Activated CD4-positive, alpha-beta T cell treated with anti-CD3 and anti-CD28 coated beads, Interleukin-2, amount 50 U/mL, for 1 hour (primary cell): ENCODE measurements at regions not wholly inside any gene's neighbourhood (a gene's known extent, or its start where the extent isn't known, plus 50 kb on each side); places are given as distances from the start of the nearest gene placed in this dataset.
"Not testable (repeated sequence)": the region's sequence is repeated elsewhere in the genome, so short reads cannot be mapped to it uniquely, and the experiment has no call there.

Experiments used
- DNase-seq: peaks from one replicate; pipeline ENCODE4 v3.0.0-alpha.2; 2020

GRCh38 chr16:51231702-51232101 is 80.6 kb upstream of the SALL1 start:
- DNase-seq: no peak

- not testable (repeated sequence) for DNase-seq
Measured at GRCh38 chr16:51230035-51230434, 79.0 kb upstream of the SALL1 start.

GRCh38 chr16:51228097-51228659 is 77.1 kb upstream of the SALL1 start:
- no peak for DNase-seq

GRCh38 chr16:51225878-51226277 is 74.8 kb upstream of the SALL1 start:
- no peak for DNase-seq

GRCh38 chr16:51224317-51224716 is 73.2 kb upstream of the SALL1 start:
- no peak for DNase-seq

- DNase-seq: no peak
Measured at GRCh38 chr16:51222016-51222415, 70.9 kb upstream of the SALL1 start.

GRCh38 chr16:51211148-51211547 is 60.1 kb upstream of the SALL1 start:
- no peak for DNase-seq

GRCh38 chr16:51210087-51210486 is 59.0 kb upstream of the SALL1 start:
- no peak for DNase-seq

GRCh38 chr16:51201604-51202003 is 50.5 kb upstream of the SALL1 start:
- no peak for DNase-seq
